ENCODE measurements at regions not wholly inside any gene's neighbourhood (a gene's known extent, or its start where the extent isn't known, plus 50 kb on each side); places are given as distances from the start of the nearest gene placed in this dataset.

DNA sequence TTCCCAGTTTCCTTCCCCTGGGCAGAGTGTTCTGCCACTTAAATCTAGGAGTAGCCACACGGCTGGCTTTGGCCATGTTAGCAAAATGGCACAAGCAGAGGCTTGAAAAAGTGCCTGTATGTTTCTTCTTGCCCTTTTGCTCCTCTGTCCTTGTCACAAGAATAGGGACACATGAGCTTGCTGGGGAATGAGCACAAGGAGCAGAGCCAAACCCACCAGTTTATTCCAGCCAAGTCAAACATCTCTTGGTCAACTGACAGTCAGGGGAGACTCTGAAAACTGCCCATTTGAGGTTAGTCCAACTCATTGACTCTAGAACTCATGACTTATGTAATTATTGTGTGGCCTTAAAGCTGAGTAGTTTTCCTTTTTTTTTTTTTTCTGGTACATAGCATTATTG lies 739.7 kb upstream of the FZD8 start:
- WGBS (ENCODE audit: insufficient coverage): 0% methylated on average over 1 of the region's 1 CpG
- H3K36me3 Mint-ChIP-seq: no peaks in the 10 kb centered on the region
- no peak overlapping the region for H3K9ac ChIP-seq (ENCODE audit: insufficient read depth, low read length, poor library complexity, severe bottlenecking)
- no peak overlapping the region for H3K4me3 ChIP-seq (replicated peaks in 1 of 3; ENCODE audit: low read depth in 2 of 3, low read length in 3 of 3)
- no peaks in the 10 kb centered on the region for H3K4me1 Mint-ChIP-seq
- H3K79me2 ChIP-seq (ENCODE audit: insufficient read depth, low read length): no peaks in the 10 kb centered on the region
- H3K27ac Mint-ChIP-seq: no peak overlapping the region
- no peaks in the 10 kb centered on the region for H3K4me1 ChIP-seq (ENCODE audit: control insufficient read depth in 1 of 2, insufficient read depth in 2 of 2, low read length in 2 of 2)
- no peaks in the 10 kb centered on the region for H3K27me3 Mint-ChIP-seq (ENCODE audit: low read depth in 3 of 3)
- H3K4me3 Mint-ChIP-seq: no peak overlapping the region
- no peak overlapping the region for H3K27ac ChIP-seq (ENCODE audit: low read depth in 1 of 2, low read length in 2 of 2)
- H3K9me3 ChIP-seq (replicated peaks in 1 of 2; ENCODE audit: control insufficient read depth in 1 of 2, insufficient read depth in 1 of 2, low read length in 2 of 2): peaks cover 25 to 26% of the 10 kb centered on the region in 2 donors
- no peaks in the 10 kb centered on the region for H3K36me3 ChIP-seq (replicated peaks in 1 of 2; ENCODE audit: control insufficient read depth in 1 of 2, insufficient read depth in 2 of 2, low read length in 2 of 2)
- TF ChIP-seq, protein P1, sequence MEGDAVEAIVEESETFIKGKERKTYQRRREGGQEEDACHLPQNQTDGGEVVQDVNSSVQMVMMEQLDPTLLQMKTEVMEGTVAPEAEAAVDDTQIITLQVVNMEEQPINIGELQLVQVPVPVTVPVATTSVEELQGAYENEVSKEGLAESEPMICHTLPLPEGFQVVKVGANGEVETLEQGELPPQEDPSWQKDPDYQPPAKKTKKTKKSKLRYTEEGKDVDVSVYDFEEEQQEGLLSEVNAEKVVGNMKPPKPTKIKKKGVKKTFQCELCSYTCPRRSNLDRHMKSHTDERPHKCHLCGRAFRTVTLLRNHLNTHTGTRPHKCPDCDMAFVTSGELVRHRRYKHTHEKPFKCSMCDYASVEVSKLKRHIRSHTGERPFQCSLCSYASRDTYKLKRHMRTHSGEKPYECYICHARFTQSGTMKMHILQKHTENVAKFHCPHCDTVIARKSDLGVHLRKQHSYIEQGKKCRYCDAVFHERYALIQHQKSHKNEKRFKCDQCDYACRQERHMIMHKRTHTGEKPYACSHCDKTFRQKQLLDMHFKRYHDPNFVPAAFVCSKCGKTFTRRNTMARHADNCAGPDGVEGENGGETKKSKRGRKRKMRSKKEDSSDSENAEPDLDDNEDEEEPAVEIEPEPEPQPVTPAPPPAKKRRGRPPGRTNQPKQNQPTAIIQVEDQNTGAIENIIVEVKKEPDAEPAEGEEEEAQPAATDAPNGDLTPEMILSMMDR (IDR thresholded peaks at IDR 0.05): no peak
- DNase-seq: no peak
- no peak overlapping the region for H3K4me2 ChIP-seq (replicated peaks; ENCODE audit: extremely low read depth, low read length, poor library complexity, severe bottlenecking)
- intact Hi-C loops (cut with micrococcal nuclease): no loop called here
- H3K27me3 ChIP-seq (ENCODE audit: control insufficient read depth in 2 of 2, insufficient read depth in 2 of 2, low read length in 2 of 2): no peaks in the 10 kb centered on the region
- H3K9me3 Mint-ChIP-seq: peaks cover 7 to 15% (median 11%) of the 10 kb centered on the region in 7 donors
- H4K20me1 ChIP-seq (ENCODE audit: insufficient read depth, low read length): no peaks in the 10 kb centered on the region
- H2AFZ ChIP-seq (ENCODE audit: insufficient read depth, low read depth, low read length, poor library complexity, severe bottlenecking): no peak overlapping the region

GRCh38 chr10:36380538-36380937 lies 738.4 kb upstream of the FZD8 start:
- H3K27ac Mint-ChIP-seq: no peak overlapping the region
- H3K9me3 Mint-ChIP-seq: peaks cover 5 to 11% (median 8%) of the 10 kb centered on the region in 7 donors
- H3K4me3 Mint-ChIP-seq: no peak overlapping the region
- Histone ChIP-seq H3K79me2 (ENCODE audit: insufficient read depth, low read length) (no peaks in the 10 kb centered on the region), H4K20me1 (ENCODE audit: insufficient read depth, low read length) (no peaks in the 10 kb centered on the region), H3K4me1 (ENCODE audit: control insufficient read depth in 1 of 2, insufficient read depth in 2 of 2, low read length in 2 of 2) (no peaks in the 10 kb centered on the region), H3K9ac (ENCODE audit: insufficient read depth, low read length, poor library complexity, severe bottlenecking) (no peak overlapping the region), H3K4me3 (replicated peaks in 1 of 3; ENCODE audit: low read depth in 2 of 3, low read length in 3 of 3) (no peak overlapping the region), H3K27me3 (ENCODE audit: control insufficient read depth in 2 of 2, insufficient read depth in 2 of 2, low read length in 2 of 2) (no peaks in the 10 kb centered on the region), H3K27ac (ENCODE audit: low read depth in 1 of 2, low read length in 2 of 2) (no peak overlapping the region), H3K9me3 (replicated peaks in 1 of 2; ENCODE audit: control insufficient read depth in 1 of 2, insufficient read depth in 1 of 2, low read length in 2 of 2) (peaks cover 22 to 25% of the 10 kb centered on the region in 2 donors), H2AFZ (ENCODE audit: insufficient read depth, low read depth, low read length, poor library complexity, severe bottlenecking) (no peak overlapping the region), H3K36me3 (replicated peaks in 1 of 2; ENCODE audit: control insufficient read depth in 1 of 2, insufficient read depth in 2 of 2, low read length in 2 of 2) (no peaks in the 10 kb centered on the region), H3K4me2 (replicated peaks; ENCODE audit: extremely low read depth, low read length, poor library complexity, severe bottlenecking) (no peak overlapping the region)
- DNase-seq: no peak
- intact Hi-C loops (cut with micrococcal nuclease): no loop called here
- no peaks in the 10 kb centered on the region for H3K4me1 Mint-ChIP-seq
- TF ChIP-seq, protein P1 (IDR thresholded peaks at IDR 0.05): no peak
- H3K36me3 Mint-ChIP-seq: no peaks in the 10 kb centered on the region
- WGBS (ENCODE audit: insufficient coverage): 100% methylated on average over 2 of the region's 2 CpGs
- no peaks in the 10 kb centered on the region for H3K27me3 Mint-ChIP-seq (ENCODE audit: low read depth in 3 of 3)
